CD4-positive, alpha-beta T cell (primary cell): ENCODE measurements at regions not wholly inside any gene's neighbourhood (a gene's known extent, or its start where the extent isn't known, plus 50 kb on each side); places are given as distances from the start of the nearest gene placed in this dataset.

Source experiments
- ATAC-seq: fragments of 200-7000 bp; cut with Tn5 transposase; one replicate; pipeline ENCODE4 v1.10.0; 2022; ENCODE audit warnings: mild to moderate bottlenecking; ENCODE audit not compliant: poor library complexity
- CTCF ChIA-PET: fragments of 350-600 bp; sonication (Branson Sonifier 250); formaldehyde crosslinking; loops from one replicate; lab custom pipeline; 2021; ENCODE audit warnings: antibody characterized with exemption, inconsistent platforms; lab: Charles Lee
- POLR2A ChIA-PET: fragments of 350-600 bp; sonication (Branson Sonifier 250); formaldehyde crosslinking; loops from one replicate; lab custom pipeline; 2021; ENCODE audit warnings: antibody characterized with exemption, inconsistent platforms; lab: Charles Lee
- DNase-seq, 14 experiments: peaks; one replicate each; pipeline ENCODE4 v3.0.0-alpha.2; 2013 to 2020; ENCODE audit warnings: mixed read lengths in 2 of 14
- H3K27ac ChIP-seq, 2 donors: one replicate each; pipeline versions ENCODE4 v1.5.1 to v1.7.0; 2013; ENCODE audit warnings: low read length in 2 of 2, low read depth in 1 of 2, mild to moderate bottlenecking in 1 of 2
- H3K27me3 ChIP-seq, 2 experiments: 1 replicate in 1 of 2; 2 replicates in 1 of 2; pipeline versions ENCODE4 v1.6.1 to v1.7.0; 2013; ENCODE audit warnings: low read length in 2 of 2, control low read depth in 1 of 2, mild to moderate bottlenecking in 1 of 2, moderate library complexity in 1 of 2; ENCODE audit not compliant: insufficient read depth in 2 of 2, control insufficient read depth in 1 of 2
- H3K36me3 ChIP-seq: one replicate; pipeline ENCODE4 v1.6.1; 2013; ENCODE audit warnings: low read length, control low read depth; ENCODE audit not compliant: insufficient read depth
- H3K4me1 ChIP-seq: one replicate; pipeline ENCODE4 v1.6.1; 2013; ENCODE audit warnings: low read length, control low read depth; ENCODE audit not compliant: insufficient read depth
- H3K4me3 ChIP-seq: one replicate; pipeline ENCODE4 v1.5.1; 2013; ENCODE audit warnings: mild to moderate bottlenecking, low read length, moderate library complexity
- H3K9me3 ChIP-seq, 2 experiments: 1 replicate in 1 of 2; 2 replicates in 1 of 2; pipeline versions ENCODE4 v1.6.1 to v1.7.0; 2013; ENCODE audit warnings: low read length in 2 of 2, mild to moderate bottlenecking in 2 of 2, control low read depth in 1 of 2, moderate library complexity in 1 of 2; ENCODE audit not compliant: control insufficient read depth in 1 of 2, insufficient read depth in 1 of 2
- H3K27ac Mint-ChIP-seq: one replicate; pipeline ENCODE4 v1.8.0; 2020; ENCODE audit warnings: mixed read lengths
- H3K27me3 Mint-ChIP-seq: one replicate; pipeline ENCODE4 v1.8.0; 2021; ENCODE audit warnings: mixed read lengths
- H3K36me3 Mint-ChIP-seq: one replicate; pipeline ENCODE4 v1.8.0; 2021; ENCODE audit warnings: low read depth, mixed read lengths
- H3K4me1 Mint-ChIP-seq: one replicate; pipeline ENCODE4 v1.8.0; 2021; ENCODE audit warnings: low read depth, mixed read lengths
- H3K4me3 Mint-ChIP-seq: one replicate; pipeline ENCODE4 v1.8.0; 2020; ENCODE audit warnings: mild to moderate bottlenecking, mixed read lengths
- H3K9me3 Mint-ChIP-seq: one replicate; pipeline ENCODE4 v1.8.0; 2020; ENCODE audit warnings: mixed read lengths
- CTCF ChIP-seq: fragments of 200-600 bp; IDR thresholded peaks from one replicate; pipeline ENCODE4 v1.8.0; 2022; ENCODE audit warnings: antibody characterized with exemption, mild to moderate bottlenecking
- intact Hi-C, 2 experiments: fragments of 100-400 bp; cut with DNase I in 1 of 2; cut with micrococcal nuclease in 1 of 2; formaldehyde crosslinking; loops; one replicate each; pipeline versions ENCODE4 v1.15.1 to v1.9.0; 2023 to 2025; cut with DNase I, micrococcal nuclease

DNA sequence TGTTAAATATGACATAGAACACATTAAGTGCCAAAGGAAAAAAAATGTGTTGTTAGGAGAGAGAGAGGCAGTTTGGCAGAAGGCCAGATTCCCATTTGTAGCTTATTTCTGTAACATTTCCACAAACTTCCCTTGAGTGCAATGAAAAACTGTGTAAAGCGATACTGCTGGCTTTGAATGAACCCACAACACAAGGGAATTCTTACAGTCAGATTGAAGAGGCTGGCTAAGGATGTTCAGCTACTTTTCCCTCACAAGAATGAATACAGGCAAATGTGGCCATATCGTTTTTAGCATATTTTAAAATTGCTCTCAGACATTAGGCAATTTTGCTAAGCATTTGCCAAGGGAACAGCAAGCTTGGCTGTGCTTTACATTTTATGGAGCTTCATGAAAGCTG lies 614.1 kb upstream of the FZD8 start:
- ATAC-seq (no peak), DNase-seq (no peak)
- no peak overlapping the region for H3K27ac ChIP-seq
- no peak overlapping the region for H3K4me3 ChIP-seq
- no peaks in the 10 kb centered on the region for H3K9me3 ChIP-seq
- H3K36me3 Mint-ChIP-seq, result no peaks in the 10 kb centered on the region
- H3K4me3 Mint-ChIP-seq, result no peak overlapping the region
- H3K4me1 Mint-ChIP-seq, result no peaks in the 10 kb centered on the region
- H3K9me3 Mint-ChIP-seq, result peaks cover 23% of the 10 kb centered on the region
- H3K4me1 ChIP-seq, result no peaks in the 10 kb centered on the region
- POLR2A ChIA-PET, result no interaction called here
- H3K27ac Mint-ChIP-seq, result no peak overlapping the region
- H3K36me3 ChIP-seq, result no peaks in the 10 kb centered on the region
- no peak for TF ChIP-seq CTCF
- H3K27me3 Mint-ChIP-seq, result no peaks in the 10 kb centered on the region
- intact Hi-C loops, result no loop called here
- no peaks in the 10 kb centered on the region for H3K27me3 ChIP-seq
- CTCF ChIA-PET, result no interaction called here

- POLR2A ChIA-PET, result no interaction called here
- no peak overlapping the region for H3K27ac Mint-ChIP-seq
- intact Hi-C loops, result no loop called here
- Histone ChIP-seq H3K4me1 (no peaks in the 10 kb centered on the region), H3K27ac (no peak overlapping the region), H3K4me3 (no peak overlapping the region), H3K36me3 (no peaks in the 10 kb centered on the region), H3K27me3 (no peaks in the 10 kb centered on the region), H3K9me3 (no peaks in the 10 kb centered on the region)
- peaks cover 12% of the 10 kb centered on the region for H3K9me3 Mint-ChIP-seq
- no peak for TF ChIP-seq CTCF
- no peaks in the 10 kb centered on the region for H3K27me3 Mint-ChIP-seq
- ATAC-seq, result no peak
- CTCF ChIA-PET, result no interaction called here
- no peaks in the 10 kb centered on the region for H3K36me3 Mint-ChIP-seq
- no peak overlapping the region for H3K4me3 Mint-ChIP-seq
- no peak for DNase-seq
- no peaks in the 10 kb centered on the region for H3K4me1 Mint-ChIP-seq
Observed at GRCh38 chr10:36254199-36254598, 612.1 kb upstream of the FZD8 start.

GRCh38 chr10:36253731-36254130 lies 611.6 kb upstream of the FZD8 start:
- Histone ChIP-seq H3K27ac (no peak overlapping the region), H3K36me3 (no peaks in the 10 kb centered on the region), H3K27me3 (no peaks in the 10 kb centered on the region), H3K4me1 (no peaks in the 10 kb centered on the region), H3K4me3 (no peak overlapping the region), H3K9me3 (no peaks in the 10 kb centered on the region)
- ChIA-PET CTCF (no interaction called here), POLR2A (no interaction called here)
- no peak for TF ChIP-seq CTCF
- DNase-seq (no peak), ATAC-seq (no peak)
- H3K9me3 Mint-ChIP-seq, result peaks cover 12% of the 10 kb centered on the region
- H3K4me1 Mint-ChIP-seq, result no peaks in the 10 kb centered on the region
- no peak overlapping the region for H3K27ac Mint-ChIP-seq
- intact Hi-C loops, result no loop called here
- no peaks in the 10 kb centered on the region for H3K27me3 Mint-ChIP-seq
- H3K4me3 Mint-ChIP-seq, result no peak overlapping the region
- no peaks in the 10 kb centered on the region for H3K36me3 Mint-ChIP-seq
